ENCODE measurements at regions not wholly inside any gene's neighbourhood (a gene's known extent, or its start where the extent isn't known, plus 50 kb on each side); places are given as distances from the start of the nearest gene placed in this dataset.
"Not testable (repeated sequence)": the region's sequence is repeated elsewhere in the genome, so short reads cannot be mapped to it uniquely, and the experiment has no call there.

- Histone ChIP-seq H3K4me3 (ENCODE audit: low read depth, low read length) (no peak overlapping the region), H3K27ac (ENCODE audit: low read depth) (no peak overlapping the region), H3K36me3 (ENCODE audit: insufficient read depth) (no peaks in the 10 kb centered on the region), H3K4me1 (ENCODE audit: insufficient read depth) (no peaks in the 10 kb centered on the region)
- no peak for DNase-seq (ENCODE audit: extremely low spot score)
- 62% methylated on average over 2 of the region's 2 CpGs for WGBS
Measured at GRCh38 chr2:118755384-118755783, 92.1 kb downstream of the EN1 start.

- no peaks in the 10 kb centered on the region for H3K36me3 ChIP-seq (ENCODE audit: insufficient read depth)
- H3K4me1 ChIP-seq (ENCODE audit: insufficient read depth), result no peaks in the 10 kb centered on the region
- WGBS, result 70% methylated on average over 16 of the region's 16 CpGs
- no peak overlapping the region for H3K27ac ChIP-seq (ENCODE audit: low read depth)
- no peak for DNase-seq (ENCODE audit: extremely low spot score)
- no peak overlapping the region for H3K4me3 ChIP-seq (ENCODE audit: low read depth, low read length)
Measured at GRCh38 chr2:118752762-118753429, 94.6 kb downstream of the EN1 start.

- Histone ChIP-seq H3K4me3 (ENCODE audit: low read depth, low read length) (no peak overlapping the region), H3K27ac (ENCODE audit: low read depth) (no peak overlapping the region), H3K4me1 (ENCODE audit: insufficient read depth) (no peaks in the 10 kb centered on the region), H3K36me3 (ENCODE audit: insufficient read depth) (no peaks in the 10 kb centered on the region)
- no peak for DNase-seq (ENCODE audit: extremely low spot score)
- WGBS, result 71% methylated on average over 3 of the region's 3 CpGs
Measured at GRCh38 chr2:118750959-118751565, 96.4 kb downstream of the EN1 start.

- Histone ChIP-seq H3K4me3 (ENCODE audit: low read depth, low read length) (no peak overlapping the region), H3K27ac (ENCODE audit: low read depth) (no peak overlapping the region), H3K4me1 (ENCODE audit: insufficient read depth) (no peaks in the 10 kb centered on the region), H3K36me3 (ENCODE audit: insufficient read depth) (no peaks in the 10 kb centered on the region)
- 36% methylated on average over 3 of the region's 3 CpGs for WGBS
- no peak for DNase-seq (ENCODE audit: extremely low spot score)
Measured at GRCh38 chr2:118748245-118748885, 99.1 kb downstream of the EN1 start.

GRCh38 chr2:118747637-118748036, 99.8 kb downstream of the EN1 start:
- Histone ChIP-seq H3K27ac (ENCODE audit: low read depth) (no peak overlapping the region), H3K4me3 (ENCODE audit: low read depth, low read length) (no peak overlapping the region), H3K36me3 (ENCODE audit: insufficient read depth) (no peaks in the 10 kb centered on the region), H3K4me1 (ENCODE audit: insufficient read depth) (no peaks in the 10 kb centered on the region)
- no peak for DNase-seq (ENCODE audit: extremely low spot score)

GRCh38 chr2:118747066-118747465, 100.4 kb downstream of the EN1 start:
- no peaks in the 10 kb centered on the region for H3K36me3 ChIP-seq (ENCODE audit: insufficient read depth)
- no peaks in the 10 kb centered on the region for H3K4me1 ChIP-seq (ENCODE audit: insufficient read depth)
- H3K4me3 ChIP-seq (ENCODE audit: low read depth, low read length), result no peak overlapping the region
- no peak for DNase-seq (ENCODE audit: extremely low spot score)
- H3K27ac ChIP-seq (ENCODE audit: low read depth), result no peak overlapping the region
- 77% methylated on average over 5 of the region's 5 CpGs for WGBS

- not testable (repeated sequence) for H3K27ac ChIP-seq (ENCODE audit: low read depth); DNase-seq (ENCODE audit: extremely low spot score); H3K4me1 ChIP-seq (ENCODE audit: insufficient read depth); H3K36me3 ChIP-seq (ENCODE audit: insufficient read depth); H3K4me3 ChIP-seq (ENCODE audit: low read depth, low read length)
- 80% methylated on average over 3 of the region's 3 CpGs for WGBS
Measured at GRCh38 chr2:118744682-118745181, 102.7 kb downstream of the EN1 start.

- no peak overlapping the region for H3K4me3 ChIP-seq (ENCODE audit: low read depth, low read length)
- WGBS, result 54% methylated on average over 7 of the region's 7 CpGs
- no peak for DNase-seq (ENCODE audit: extremely low spot score)
- H3K27ac ChIP-seq (ENCODE audit: low read depth), result no peak overlapping the region
- H3K36me3 ChIP-seq (ENCODE audit: insufficient read depth), result no peaks in the 10 kb centered on the region
- no peaks in the 10 kb centered on the region for H3K4me1 ChIP-seq (ENCODE audit: insufficient read depth)
Measured at GRCh38 chr2:118738524-118739308, 108.7 kb downstream of the EN1 start.

- Histone ChIP-seq H3K4me3 (ENCODE audit: low read depth, low read length) (no peak overlapping the region), H3K4me1 (ENCODE audit: insufficient read depth) (no peaks in the 10 kb centered on the region), H3K36me3 (ENCODE audit: insufficient read depth) (no peaks in the 10 kb centered on the region), H3K27ac (ENCODE audit: low read depth) (no peak overlapping the region)
- no peak for DNase-seq (ENCODE audit: extremely low spot score)
- 83% methylated on average over 3 of the region's 3 CpGs for WGBS
Measured at GRCh38 chr2:118738106-118738505, 109.3 kb downstream of the EN1 start.

- WGBS, result 72% methylated on average over 5 of the region's 5 CpGs
- Histone ChIP-seq H3K4me1 (ENCODE audit: insufficient read depth) (no peaks in the 10 kb centered on the region), H3K27ac (ENCODE audit: low read depth) (no peak overlapping the region), H3K36me3 (ENCODE audit: insufficient read depth) (no peaks in the 10 kb centered on the region), H3K4me3 (ENCODE audit: low read depth, low read length) (no peak overlapping the region)
- DNase-seq (ENCODE audit: extremely low spot score), result no peak
Measured at GRCh38 chr2:118737684-118738083, 109.8 kb downstream of the EN1 start.

GRCh38 chr2:118732432-118732831, 115.0 kb downstream of the EN1 start:
- no peak overlapping the region for H3K27ac ChIP-seq (ENCODE audit: low read depth)
- H3K4me1 ChIP-seq (ENCODE audit: insufficient read depth), result no peaks in the 10 kb centered on the region
- DNase-seq (ENCODE audit: extremely low spot score), result no peak
- H3K4me3 ChIP-seq (ENCODE audit: low read depth, low read length), result no peak overlapping the region
- H3K36me3 ChIP-seq (ENCODE audit: insufficient read depth), result no peaks in the 10 kb centered on the region
- WGBS, result 83% methylated on average over 3 of the region's 3 CpGs

- H3K4me1 ChIP-seq (ENCODE audit: insufficient read depth), result no peaks in the 10 kb centered on the region
- WGBS, result 44% methylated on average over 1 of the region's 1 CpG
- H3K27ac ChIP-seq (ENCODE audit: low read depth), result no peak overlapping the region
- H3K4me3 ChIP-seq (ENCODE audit: low read depth, low read length), result no peak overlapping the region
- no peaks in the 10 kb centered on the region for H3K36me3 ChIP-seq (ENCODE audit: insufficient read depth)
- no peak for DNase-seq (ENCODE audit: extremely low spot score)
Measured at GRCh38 chr2:118731413-118731812, 116.0 kb downstream of the EN1 start.

- Histone ChIP-seq H3K27ac (ENCODE audit: low read depth) (no peak overlapping the region), H3K36me3 (ENCODE audit: insufficient read depth) (no peaks in the 10 kb centered on the region), H3K4me3 (ENCODE audit: low read depth, low read length) (no peak overlapping the region), H3K4me1 (ENCODE audit: insufficient read depth) (no peaks in the 10 kb centered on the region)
- 55% methylated on average over 3 of the region's 3 CpGs for WGBS
- DNase-seq (ENCODE audit: extremely low spot score), result no peak
Measured at GRCh38 chr2:118730405-118730804, 117.0 kb downstream of the EN1 start.

Data from urinary bladder (tissue), 3 donors.